NB4 (cell line): ENCODE measurements at regions not wholly inside any gene's neighbourhood (a gene's known extent, or its start where the extent isn't known, plus 50 kb on each side); places are given as distances from the start of the nearest gene placed in this dataset.

Experiments
- DNase-seq: peaks from one replicate; pipeline ENCODE4 v3.0.0; 2010; ENCODE audit warnings: low read depth
- H3K4me3 ChIP-seq: one replicate; pipeline ENCODE4 v1.5.1; 2011; ENCODE audit warnings: mild to moderate bottlenecking, low read depth, low read length, moderate library complexity
- CTCF ChIP-seq: IDR thresholded peaks from one replicate; pipeline ENCODE4 v1.5.1; 2012; ENCODE audit warnings: low read depth, low read length
- MAX ChIP-seq: IDR thresholded peaks from 2 replicates; pipeline ENCODE4 v1.6.1; 2011; ENCODE audit warnings: low read depth, low read length
- MYC ChIP-seq: IDR thresholded peaks from 2 replicates; pipeline ENCODE4 v1.6.1; 2011; ENCODE audit warnings: low read depth, low read length
- POLR2A ChIP-seq: IDR thresholded peaks from 2 replicates; pipeline ENCODE4 v1.6.1; 2011; ENCODE audit warnings: mild to moderate bottlenecking; ENCODE audit not compliant: insufficient read length; ENCODE audit errors: extremely low read depth

- no peak overlapping the region for H3K4me3 ChIP-seq
Measured at GRCh38 chr7:130922206-130923112, 188.5 kb upstream of the KLF14 start.

GRCh38 chr7:130923365-130923764 lies 189.4 kb upstream of the KLF14 start:
- no peak for TF ChIP-seq MYC
- no peak for TF ChIP-seq MAX
- TF ChIP-seq CTCF, result no peak
- no peak for TF ChIP-seq POLR2A
- DNase-seq, result no peak

More at GRCh38 chr7:130922206-130923112, 188.5 kb upstream of the KLF14 start:
- DNase-seq, result no peak
- TF ChIP-seq MYC, result no peak

GRCh38 chr7:130923930-130924329 lies 189.9 kb upstream of the KLF14 start:
- H3K4me3 ChIP-seq, result no peak overlapping the region
- TF ChIP-seq MYC (no peak), MAX (no peak), POLR2A (no peak), CTCF (no peak)
- no peak for DNase-seq

More at GRCh38 chr7:130923365-130923764, 189.4 kb upstream of the KLF14 start:
- H3K4me3 ChIP-seq, result no peak overlapping the region

- TF ChIP-seq POLR2A (no peak), CTCF (no peak), MAX (no peak), MYC (no peak)
- H3K4me3 ChIP-seq, result no peak overlapping the region
- DNase-seq, result no peak
Measured at GRCh38 chr7:130925136-130925794, 191.3 kb upstream of the KLF14 start.

GRCh38 chr7:130926001-130926691 lies 192.1 kb upstream of the KLF14 start:
- peak; percentile 23 for DNase-seq
- H3K4me3 ChIP-seq, result no peak overlapping the region
- TF ChIP-seq CTCF (no peak), MAX (no peak), MYC (no peak), POLR2A (no peak)

GRCh38 chr7:130927062-130927461 lies 193.1 kb upstream of the KLF14 start:
- TF ChIP-seq MAX (no peak), POLR2A (no peak)
- H3K4me3 ChIP-seq, result no peak overlapping the region
- no peak for DNase-seq
